NCI-H82 (cell line): ENCODE measurements at regions not wholly inside any gene's neighbourhood (a gene's known extent, or its start where the extent isn't known, plus 50 kb on each side); places are given as distances from the start of the nearest gene placed in this dataset.
A peak's percentile ranks its signal among the peaks of the same experiment; 100 is the strongest.
"Not testable (repeated sequence)": the region's sequence is repeated elsewhere in the genome, so short reads cannot be mapped to it uniquely, and the experiment has no call there.

Source experiments
- DNase-seq: peaks from one replicate; lab custom pipeline; 2025; lab: John Stamatoyannopoulos, UW

DNA sequence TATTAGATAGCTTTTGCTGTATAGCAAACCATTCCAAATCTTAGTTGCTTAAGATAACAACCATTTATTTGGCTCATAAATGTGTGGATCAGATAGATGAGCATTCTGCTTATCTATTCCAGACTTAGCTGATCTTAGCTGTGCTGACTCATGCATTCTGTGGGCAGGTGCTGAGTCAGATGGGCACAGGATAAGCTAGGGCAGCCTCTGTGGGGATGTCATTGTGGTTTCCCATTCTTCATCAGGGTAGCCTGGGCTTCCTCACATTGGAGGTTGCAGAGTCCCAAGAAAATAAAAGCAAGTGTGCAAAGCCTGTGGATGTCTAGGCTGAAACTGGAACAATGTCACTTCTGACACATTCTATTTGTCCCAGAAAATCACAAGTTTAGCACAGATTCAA is 917.0 kb downstream of the TYW1 start:
- no peak for DNase-seq

DNA sequence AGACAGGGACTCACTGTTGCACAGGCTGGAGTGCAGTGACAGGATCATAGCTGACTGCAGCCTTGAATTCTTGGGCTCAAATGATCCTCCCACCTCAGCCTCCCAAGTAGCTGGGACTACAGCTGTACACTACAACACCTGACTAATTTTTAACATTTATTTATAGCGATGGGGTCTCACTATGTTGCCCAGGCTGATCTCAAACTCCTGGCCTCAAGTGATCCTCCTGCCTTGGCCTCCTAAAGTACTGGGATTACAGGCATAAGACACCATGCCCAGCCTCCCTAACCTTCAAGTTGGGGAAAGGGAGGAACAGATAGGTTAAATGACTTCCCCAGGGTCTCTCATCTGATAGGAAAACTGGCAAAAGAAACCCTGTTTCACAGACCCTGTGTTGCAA is 919.5 kb downstream of the TYW1 start:
- not testable (repeated sequence) for DNase-seq

DNA sequence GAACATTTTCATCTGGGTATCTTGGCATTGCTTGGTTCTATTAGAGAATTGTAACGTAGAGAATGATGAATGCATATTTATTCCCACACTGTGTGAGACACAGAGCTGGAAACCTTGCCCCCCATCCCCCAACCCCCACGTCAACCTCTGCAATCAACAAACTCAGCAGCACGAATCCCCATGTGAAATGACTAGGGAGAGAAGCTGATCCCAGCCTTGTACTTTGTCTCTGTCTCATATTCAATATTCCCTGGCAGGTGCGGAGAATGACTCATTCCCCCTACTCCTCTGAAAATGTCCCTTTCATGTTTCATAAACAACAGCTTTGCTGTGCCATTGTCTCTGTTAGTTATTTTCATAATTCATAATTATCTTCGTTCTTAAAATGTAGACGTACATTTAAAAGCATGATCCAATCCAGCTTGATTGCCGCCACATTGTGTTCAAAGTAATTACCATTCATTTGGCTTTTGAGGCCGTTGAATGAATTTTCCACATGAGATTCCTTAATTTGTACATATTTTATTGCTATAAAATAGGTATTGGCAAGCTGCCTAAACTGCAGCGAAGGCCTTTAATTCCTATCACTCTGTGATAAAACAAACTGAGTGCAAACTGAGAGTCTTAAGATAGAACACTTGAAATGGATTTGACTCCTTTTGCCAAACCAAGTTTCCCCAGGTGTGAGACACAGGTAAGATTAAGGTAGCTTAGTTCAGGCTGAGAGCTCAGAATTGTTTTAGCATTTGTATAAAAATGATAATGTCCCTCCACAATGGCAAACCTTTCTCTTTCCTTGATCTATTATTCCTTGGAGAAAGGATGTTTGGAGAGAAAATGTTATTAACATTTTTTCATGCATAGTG is 920.2 kb downstream of the TYW1 start:
- DNase-seq, result no peak

DNA sequence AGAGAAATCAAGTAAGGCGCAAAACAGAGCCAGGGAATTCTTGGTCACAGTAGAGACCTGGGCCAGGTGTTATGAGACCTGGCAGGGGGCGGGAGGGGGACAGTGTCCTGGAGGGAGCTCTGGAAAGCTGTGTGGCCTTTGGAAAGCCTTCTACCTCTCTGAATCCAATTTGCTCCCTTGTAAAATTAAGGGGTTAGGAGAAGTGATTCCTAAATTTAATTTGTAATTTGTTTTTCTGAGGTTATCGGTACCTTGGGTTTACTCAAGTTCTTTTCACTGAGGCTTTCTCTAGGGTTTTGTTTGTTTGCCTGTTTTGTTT is 920.8 kb downstream of the TYW1 start:
- DNase-seq, result no peak

DNA sequence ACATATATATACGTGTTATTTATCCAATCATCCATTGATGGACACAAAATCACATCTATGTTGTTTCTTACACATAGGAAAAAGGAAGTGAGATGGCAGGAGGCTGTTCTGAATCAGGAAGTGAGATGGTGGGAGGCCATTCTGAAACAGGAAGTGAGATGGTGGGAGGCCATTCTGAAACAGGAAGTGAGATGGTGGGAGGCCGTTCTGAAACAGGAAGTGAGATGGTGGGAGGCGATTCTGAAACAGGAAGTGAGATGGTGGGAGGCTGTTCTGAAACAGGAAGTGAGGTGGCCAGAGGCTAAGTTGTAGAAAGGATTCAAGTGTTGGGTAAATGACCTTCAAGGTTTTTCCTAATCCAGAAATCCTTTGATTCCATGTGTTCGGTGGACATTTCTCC is 921.5 kb downstream of the TYW1 start:
- peak; percentile 24 for DNase-seq

DNA sequence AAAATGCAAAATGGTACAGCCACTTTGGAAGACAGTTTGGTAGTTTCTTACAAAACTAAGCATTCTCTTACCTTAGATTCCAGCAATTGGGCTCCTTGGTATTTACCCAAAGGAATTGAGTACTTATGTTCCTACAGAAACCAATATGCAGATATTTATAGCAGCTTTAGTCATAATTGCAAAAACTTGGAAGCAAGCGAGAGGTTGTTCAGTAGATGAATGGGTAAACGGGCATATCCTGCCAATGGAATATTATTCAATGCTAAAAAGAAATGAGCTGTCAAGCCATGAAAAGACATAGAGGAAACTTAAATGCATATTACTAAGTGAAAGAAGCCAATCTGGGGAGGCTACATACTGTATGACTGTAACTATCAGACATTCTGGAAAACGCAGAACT is 926.7 kb downstream of the TYW1 start:
- DNase-seq, result no peak

DNA sequence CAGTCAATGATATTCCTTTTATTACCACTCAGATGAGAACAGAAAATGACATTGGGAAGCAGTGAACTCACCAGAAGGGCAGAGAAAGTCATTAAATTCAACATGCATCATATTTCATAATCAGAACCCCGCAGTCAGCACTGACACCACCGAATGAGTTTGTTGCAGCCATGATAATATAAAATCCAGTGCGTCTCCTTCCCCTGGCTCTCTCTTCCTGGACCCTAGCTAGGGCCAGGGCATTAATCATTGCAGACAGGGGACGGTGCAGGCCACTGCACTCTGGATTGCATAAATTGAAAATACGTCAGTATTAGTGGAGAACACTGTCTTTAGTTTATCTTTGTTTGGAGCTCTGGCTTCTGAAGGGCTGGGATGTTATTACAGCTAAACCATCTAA is 931.5 kb downstream of the TYW1 start:
- no peak for DNase-seq

DNA sequence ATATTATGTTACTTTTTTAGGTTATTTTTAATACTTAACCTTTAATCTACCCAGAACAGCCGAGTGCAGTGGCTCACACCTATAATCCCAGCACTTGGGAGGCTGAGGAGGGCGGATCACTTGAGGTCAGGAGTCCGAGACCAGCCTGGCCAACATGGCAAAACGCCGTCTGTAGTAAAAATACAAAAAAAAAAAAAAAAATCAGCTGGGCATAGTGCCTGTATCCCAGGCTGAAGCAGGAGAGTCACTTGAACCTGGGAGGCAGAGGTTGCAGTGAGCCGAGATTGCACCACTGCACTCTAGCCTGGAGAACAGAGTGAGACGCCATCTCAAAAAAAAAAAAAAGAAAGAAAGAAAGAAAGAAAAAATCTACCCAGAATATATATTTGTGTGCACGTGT is 939.8 kb downstream of the TYW1 start:
- DNase-seq, result not testable (repeated sequence)

DNA sequence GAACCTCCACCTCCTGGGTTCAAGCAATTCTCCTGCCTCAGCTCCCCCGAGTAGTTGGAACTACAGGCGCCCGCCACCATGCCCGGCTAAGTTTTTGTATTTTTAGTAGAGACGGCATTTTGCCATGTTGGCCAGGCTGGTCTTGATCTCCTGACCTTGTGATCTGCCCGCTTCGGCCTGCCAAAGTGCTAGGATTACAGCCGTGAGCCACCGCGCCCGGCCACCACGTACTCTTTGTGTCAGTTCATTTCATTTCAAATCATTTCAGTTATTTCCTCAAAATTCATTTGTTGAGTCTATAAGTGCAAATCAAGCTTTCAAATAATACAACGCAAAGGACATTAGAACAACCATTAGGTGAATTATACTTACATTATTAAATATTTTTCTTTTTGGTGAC is 943.8 kb downstream of the TYW1 start:
- DNase-seq, result no peak

DNA sequence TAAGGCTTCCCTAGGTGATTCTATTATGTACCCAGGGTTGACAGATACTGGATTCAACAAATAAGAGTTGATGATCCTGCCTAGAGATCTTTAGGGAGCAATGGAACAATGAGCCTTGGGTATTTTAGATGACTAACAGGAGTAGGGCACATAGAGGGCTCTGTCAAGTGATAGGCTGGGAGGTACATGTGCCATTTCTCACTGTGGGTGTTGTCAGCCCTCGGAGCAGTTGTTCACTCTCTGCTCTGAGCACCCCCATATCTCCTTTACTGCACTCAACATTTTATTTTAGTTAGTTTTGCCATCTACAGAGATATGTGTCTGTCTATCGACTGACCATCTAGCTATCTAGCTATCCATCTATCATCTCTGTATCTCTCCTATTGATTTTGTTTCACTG is 950.6 kb downstream of the TYW1 start:
- DNase-seq, result no peak

DNA sequence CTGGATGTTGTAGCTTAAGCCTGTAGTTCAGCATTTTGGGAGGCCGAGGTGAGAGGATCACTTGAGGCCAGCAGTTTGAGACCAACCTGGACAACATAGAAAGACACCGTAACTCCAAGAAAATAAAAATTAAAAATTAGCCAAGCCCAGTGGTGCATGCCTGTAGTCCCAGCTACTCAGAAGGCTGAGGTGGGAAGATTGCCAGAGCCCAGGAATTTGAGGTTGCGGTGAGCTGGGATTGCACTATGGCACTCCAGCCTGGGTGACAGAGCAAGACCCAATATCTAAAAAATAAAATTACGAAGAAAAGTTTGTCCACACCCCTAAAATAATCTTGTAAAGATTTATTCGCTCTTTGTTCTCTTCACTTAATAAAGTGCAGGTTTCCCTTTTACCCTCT is 951.0 kb downstream of the TYW1 start:
- no peak for DNase-seq

DNA sequence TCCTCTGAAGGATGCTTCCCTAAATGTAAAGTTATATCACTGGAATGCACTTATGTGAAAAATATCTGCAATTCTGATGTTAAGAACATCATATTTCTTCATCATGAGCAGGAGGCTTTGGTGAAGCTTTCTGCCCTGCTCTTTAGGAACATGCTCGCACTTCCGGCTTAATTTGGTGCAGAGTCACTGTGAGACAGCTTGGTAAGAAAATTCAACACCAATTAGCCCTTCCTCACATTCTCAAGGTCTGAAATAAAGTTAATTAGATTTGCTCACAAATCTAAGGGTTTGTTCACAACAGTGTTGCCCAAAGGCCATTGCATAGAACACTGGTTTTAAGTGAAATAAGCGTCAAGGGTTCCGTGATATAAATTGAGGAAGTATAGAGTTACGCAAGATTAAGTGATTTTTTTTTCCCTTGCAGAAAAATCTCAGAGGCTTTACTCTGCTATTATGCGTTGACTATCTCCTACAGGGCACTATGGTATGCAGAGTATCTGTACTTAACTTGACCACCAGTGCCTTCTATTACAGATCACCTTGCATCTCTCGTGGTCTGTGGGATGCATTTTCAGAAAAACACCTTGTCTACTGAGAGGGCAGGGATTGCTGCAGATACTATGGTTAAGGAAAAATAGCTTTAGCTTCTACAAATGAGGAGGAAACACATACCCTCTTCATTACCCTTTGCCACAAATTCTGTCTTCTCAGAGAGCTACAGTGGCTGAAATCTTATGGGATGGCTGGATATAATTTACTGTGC is 953.9 kb downstream of the TYW1 start:
- no peak for DNase-seq

DNA sequence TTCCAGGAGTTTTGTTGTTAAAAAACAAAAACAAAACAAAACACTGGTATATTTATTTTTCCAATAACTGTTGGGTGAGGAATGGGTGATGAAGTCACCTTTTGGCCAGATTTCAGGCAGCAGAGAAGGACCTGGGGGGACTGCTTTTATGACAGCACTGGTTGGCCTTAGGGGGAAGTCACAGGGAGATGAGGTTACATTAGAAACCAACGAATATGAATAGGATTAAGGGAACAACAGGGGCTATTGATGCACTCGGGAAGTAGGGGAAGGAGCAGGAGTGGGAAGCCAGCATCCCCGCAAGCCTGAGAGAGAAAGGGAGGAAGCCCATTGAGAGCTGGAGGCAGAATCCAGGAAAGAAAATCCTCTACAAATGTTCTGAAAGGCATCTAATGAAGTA is 958.4 kb downstream of the TYW1 start:
- no peak for DNase-seq

DNA sequence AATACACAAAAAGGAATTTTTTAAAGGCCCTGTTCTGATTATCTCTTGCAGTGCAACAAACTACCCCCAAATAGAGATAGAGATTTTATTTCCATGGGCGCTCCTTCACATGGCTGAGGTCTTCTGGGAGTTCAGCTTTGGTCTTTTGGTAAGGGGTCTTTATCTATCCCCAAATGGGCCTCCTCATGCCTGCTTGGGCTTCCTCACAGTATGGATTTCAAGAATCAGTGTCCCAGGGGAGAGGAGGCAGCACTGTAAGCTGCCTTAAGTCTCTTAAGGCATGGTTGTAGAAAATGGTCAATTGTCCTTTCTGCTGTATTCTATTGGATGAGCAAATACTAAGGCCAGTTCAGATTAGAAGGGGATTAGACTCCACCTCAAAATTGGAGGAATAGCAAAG is 966.2 kb downstream of the TYW1 start:
- no peak for DNase-seq

DNA sequence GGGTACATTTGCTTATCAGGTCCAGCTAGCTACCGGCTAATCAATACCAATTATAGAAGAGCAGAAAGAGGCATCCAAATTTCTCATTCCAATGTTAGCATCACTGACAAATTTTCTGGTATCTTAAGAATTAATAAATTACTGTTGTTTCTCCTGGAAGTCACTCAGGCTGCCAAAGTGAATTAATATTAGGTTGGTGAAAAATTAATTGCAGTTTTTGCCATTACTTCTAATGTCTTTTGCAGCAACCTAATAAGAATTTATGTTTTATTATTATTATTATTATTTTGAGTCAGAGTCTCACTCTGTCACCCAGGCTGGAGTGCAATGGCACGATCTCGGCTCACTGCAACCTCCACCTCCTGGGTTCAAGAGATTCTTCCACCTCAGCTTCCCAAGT is 979.9 kb downstream of the TYW1 start:
- DNase-seq, result no peak

DNA sequence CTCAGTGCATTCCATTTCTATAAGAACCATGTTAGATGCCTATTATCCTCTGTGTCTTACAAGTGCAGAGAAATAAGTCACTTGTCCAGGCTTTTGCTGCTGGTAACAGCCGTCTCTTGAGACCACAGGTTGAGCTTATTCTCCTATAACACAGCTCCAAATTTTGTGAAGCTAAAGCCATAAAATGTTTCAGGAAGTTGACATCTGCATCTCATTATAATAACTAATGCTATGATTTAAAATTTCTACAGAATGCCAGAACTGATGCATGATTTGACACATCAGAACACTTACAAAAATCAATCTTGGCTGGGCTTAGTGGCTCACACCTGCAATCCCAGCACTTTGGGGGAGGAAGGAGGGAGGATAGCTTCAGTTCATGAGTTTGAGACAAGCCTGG is 986.9 kb downstream of the TYW1 start:
- no peak for DNase-seq

DNA sequence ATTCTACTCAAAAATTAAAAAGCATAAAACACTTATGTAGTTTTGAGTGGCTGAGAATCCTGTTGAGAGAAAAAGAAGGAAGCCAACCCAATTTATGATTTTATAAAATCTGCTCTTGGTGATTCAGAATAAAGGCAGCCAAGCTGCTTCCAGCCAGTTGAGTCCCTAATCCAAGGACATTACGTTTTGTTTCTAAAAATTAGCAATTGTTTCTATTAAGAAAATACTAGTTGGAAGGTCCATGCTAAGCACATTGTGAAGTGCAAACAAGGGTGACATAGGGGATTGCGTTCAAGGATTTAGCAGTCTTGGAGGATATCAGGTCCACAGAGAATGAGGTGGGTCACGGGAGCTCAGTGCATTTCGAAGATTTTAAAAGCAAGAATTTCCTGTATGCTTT is 987.7 kb downstream of the TYW1 start:
- DNase-seq, result no peak

DNA sequence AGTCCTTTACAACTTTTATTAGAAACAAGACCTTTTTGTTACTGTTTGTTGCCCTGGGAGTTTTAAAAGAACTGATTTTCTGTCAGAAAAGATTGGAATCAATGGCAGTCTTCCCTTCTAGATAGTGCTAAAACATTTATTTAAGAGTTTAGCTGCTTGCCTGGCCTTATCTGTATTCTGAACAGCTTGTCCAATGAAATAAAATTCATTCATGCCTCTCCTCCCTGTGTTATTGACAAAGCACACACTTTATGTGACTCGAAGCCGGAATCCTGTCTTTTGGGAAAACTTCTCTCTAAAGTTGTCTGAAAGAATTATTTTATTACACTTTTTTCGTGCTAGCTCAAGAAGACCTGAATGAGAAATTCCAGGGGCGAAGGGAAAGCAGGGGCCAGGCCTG is 992.5 kb downstream of the TYW1 start:
- DNase-seq, result no peak

DNA sequence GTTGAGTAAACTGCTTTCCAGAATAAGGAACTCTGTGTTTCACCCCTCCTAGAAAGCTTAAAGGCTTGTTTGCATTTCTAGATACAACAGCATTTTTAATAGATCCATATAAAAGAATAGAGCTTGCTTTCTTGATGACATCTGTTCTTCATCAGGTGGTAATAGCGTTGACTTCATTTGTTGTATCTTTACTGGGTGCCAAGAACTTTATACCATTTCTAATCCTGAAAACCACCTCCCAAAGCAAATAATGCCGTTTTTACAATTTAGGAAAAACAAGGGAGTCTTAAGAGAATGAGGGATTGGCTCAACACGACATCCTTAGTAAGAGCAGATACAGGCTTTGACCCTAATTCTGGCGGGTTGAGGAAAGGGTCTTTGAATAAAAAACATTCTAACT is 993.4 kb downstream of the TYW1 start:
- DNase-seq, result no peak

DNA sequence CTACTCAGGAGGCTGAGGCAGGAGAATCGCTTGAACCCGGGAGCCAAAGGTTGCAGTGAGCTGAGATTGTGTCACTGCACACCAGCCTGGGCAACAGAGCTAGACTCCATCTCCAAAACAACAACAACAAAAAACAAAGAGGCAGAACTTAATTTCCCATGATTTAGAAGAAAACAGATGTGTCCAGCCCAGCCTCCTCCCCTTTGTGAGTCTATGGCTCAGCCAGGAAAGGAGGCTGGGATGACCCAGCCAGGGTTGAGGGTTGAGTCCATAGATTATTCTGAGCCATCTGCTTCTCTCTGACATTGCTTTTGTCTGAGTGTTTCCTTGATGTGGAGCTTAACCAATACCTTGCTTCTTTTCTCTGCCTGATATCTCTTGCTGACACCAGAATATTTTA is 994.1 kb downstream of the TYW1 start:
- peak; percentile 38 for DNase-seq

DNA sequence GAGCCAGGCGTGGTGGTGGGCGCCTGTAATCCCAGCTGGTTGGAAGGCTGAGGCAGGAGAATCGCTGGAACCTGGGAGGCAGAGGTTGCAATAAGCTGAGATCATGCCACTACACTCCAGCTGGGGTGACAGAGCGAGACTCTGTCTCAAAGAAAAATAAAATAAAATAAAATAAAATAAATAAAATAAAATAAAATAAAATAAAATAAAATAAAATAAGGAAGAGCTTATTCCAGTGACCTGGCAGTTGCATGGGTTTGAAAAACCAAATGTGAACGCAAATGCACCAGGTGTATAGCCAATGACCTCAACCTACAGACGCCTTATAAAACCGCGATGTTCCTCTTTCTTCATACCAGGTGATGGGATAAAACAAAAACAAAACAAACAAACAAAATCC is 995.7 kb downstream of the TYW1 start:
- DNase-seq, result no peak

DNA sequence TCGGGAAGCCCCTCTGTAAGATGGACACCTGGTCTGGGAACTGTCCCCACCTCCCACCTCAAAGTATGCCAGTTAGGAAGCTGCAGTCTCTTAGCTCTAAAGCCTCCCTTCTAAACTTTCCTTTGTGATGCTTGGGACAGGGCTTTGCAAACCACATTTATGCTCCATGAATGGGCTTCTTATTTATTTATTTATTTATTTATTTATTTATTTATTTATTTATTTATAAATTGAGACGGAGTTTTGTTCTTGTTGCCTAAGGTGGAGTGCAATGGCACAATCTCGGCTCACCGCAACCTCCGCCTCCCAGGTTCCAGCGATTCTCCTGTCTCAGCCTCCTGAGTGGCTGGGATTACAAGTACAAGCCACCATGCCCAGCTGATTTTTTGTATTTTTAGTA is 1009.4 kb downstream of the TYW1 start:
- no peak for DNase-seq

DNA sequence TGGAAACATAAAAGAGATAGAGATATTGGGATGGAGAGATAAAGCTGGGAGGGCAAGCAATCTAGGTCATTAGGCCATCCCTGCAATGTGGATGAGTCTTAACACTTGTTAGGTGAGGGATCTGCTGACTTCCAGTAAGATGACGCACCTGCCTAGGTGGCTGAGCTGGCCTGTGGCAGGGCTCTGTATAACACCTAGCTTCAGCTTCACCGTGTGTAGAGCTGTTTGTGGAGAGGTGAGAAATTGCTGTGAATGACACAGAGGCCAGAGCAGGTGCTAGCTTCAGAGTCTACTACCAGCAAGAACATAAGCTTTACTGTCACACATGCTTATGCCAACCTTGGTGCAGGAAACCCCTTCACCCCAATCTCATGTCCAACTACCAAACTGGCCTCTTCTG is 1010.0 kb downstream of the TYW1 start:
- no peak for DNase-seq

DNA sequence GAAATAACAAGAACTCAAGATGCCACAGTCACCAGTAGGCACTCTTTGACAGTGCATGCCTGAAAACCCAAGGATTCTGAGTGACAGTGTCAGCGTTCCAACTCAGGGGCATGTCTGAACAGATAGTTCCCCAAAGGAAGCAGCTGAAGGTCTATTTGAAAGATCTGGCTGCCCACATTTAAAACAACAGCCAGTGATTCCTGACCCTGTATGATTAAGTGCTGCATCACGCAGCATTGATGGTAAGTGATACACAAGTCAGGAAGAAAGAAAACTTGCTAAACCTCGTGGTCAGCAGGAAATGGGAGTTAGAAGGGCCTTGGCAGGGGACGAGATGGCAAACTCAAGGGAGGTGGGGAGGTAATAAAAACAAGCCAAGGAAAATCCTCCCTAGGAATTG is 1013.1 kb downstream of the TYW1 start:
- DNase-seq, result no peak
